K562 (cell line): ENCODE measurements at regions not wholly inside any gene's neighbourhood (a gene's known extent, or its start where the extent isn't known, plus 50 kb on each side); places are given as distances from the start of the nearest gene placed in this dataset.

Source experiments
- ATAC-seq: fragments of 200-7000 bp; cut with Tn5 transposase; 3 replicates; pipeline ENCODE4 v1.9.1; 2020; ENCODE audit warnings: moderate library complexity
- BruUV-seq: library from RNA; stranded (reverse); fragments of 400-500 nt; replicated peaks from 2 replicates; lab custom pipeline; 2021; lab: Mats Ljungman, UMichigan
- CTCF ChIA-PET: fragments of 300-600 bp; formaldehyde crosslinking; extraction: SDS; loops from one replicate; lab custom pipeline; 2021; ENCODE audit warnings: low intra/inter-chr PET ratio; lab: Yijun Ruan, JAX
- POLR2A ChIA-PET: fragments of 300-600, 350-650 bp; sonication (Branson Sonifier 250); formaldehyde crosslinking; extraction: SDS; loops from one replicate; lab custom pipeline; 2021; ENCODE audit warnings: antibody characterized with exemption, inconsistent platforms; lab: Yijun Ruan, JAX
- DNase-seq, 4 experiments: peaks; one replicate each; pipeline versions ENCODE4 v3.0.0 to v3.0.0-alpha.2; 2011 to 2018; ENCODE audit warnings: low spot score in 3 of 4, mixed read lengths in 3 of 4; ENCODE audit errors: extremely low read depth in 1 of 4
- FAIRE-seq: peaks from 2 replicates; lab custom pipeline; 2011; peaks lifted over from hg19 to GRCh38; lab: Jason Lieb, UNC
- H2AFZ ChIP-seq: 2 replicates; pipeline ENCODE4 v1.6.0; 2011; ENCODE audit warnings: low read depth, low read length, control low read depth, inconsistent platforms
- H3K27ac ChIP-seq: fragments of 200-600 bp; 3 replicates; pipeline ENCODE4 v1.8.0; 2011; ENCODE audit warnings: low read depth, mild to moderate bottlenecking, control low read depth, inconsistent platforms, low read length, moderate library complexity, mixed read lengths; ENCODE audit errors: extremely low read depth
- H3K27me3 ChIP-seq, 2 experiments: fragments of 300-600 bp in 1 of 2; 2 replicates in 1 of 2; 3 replicates in 1 of 2; pipeline versions ENCODE4 v1.6.0 to v1.8.0; 2011; ENCODE audit warnings: inconsistent platforms in 2 of 2, low read length in 2 of 2, mild to moderate bottlenecking in 1 of 2, mixed read lengths in 1 of 2, moderate library complexity in 1 of 2; ENCODE audit not compliant: control insufficient read depth in 2 of 2, insufficient read depth in 2 of 2
- H3K36me3 ChIP-seq: fragments of 300-600 bp; 3 replicates; pipeline ENCODE4 v1.8.0; 2011; ENCODE audit warnings: mild to moderate bottlenecking, low read length, inconsistent platforms; ENCODE audit not compliant: control insufficient read depth, insufficient read depth
- H3K4me1 ChIP-seq, 2 experiments: fragments of 200-600 bp in 1 of 2; replicated peaks in 1 of 2; 2 replicates in 1 of 2; 3 replicates in 1 of 2; pipeline versions ENCODE4 v1.5.1 to v1.8.0; 2011; ENCODE audit warnings: inconsistent platforms in 2 of 2, low read length in 2 of 2, mild to moderate bottlenecking in 1 of 2, mixed read lengths in 1 of 2, moderate library complexity in 1 of 2; ENCODE audit not compliant: control insufficient read depth in 2 of 2, insufficient read depth in 2 of 2
- H3K4me2 ChIP-seq: 2 replicates; pipeline ENCODE4 v1.6.1; 2011; ENCODE audit warnings: low read length, control low read depth, inconsistent platforms, mixed read lengths; ENCODE audit not compliant: insufficient read depth
- H3K4me3 ChIP-seq: fragments of 200-600 bp; sonication (generic), shearing (Covaris generic); 2 replicates; pipeline ENCODE4 v1.5.1; 2016; ENCODE audit warnings: control low read depth, inconsistent platforms
- H3K79me2 ChIP-seq: fragments of 200-600 bp; 3 replicates; pipeline ENCODE4 v1.8.0; 2011; ENCODE audit warnings: low read length, inconsistent platforms; ENCODE audit not compliant: control insufficient read depth, insufficient read depth
- H3K9ac ChIP-seq, 2 experiments: 2 replicates each; pipeline versions ENCODE4 v1.6.0 to v1.6.1; 2011; ENCODE audit warnings: low read depth in 2 of 2, low read length in 2 of 2, control low read depth in 1 of 2, inconsistent platforms in 1 of 2, mild to moderate bottlenecking in 1 of 2, mixed read lengths in 1 of 2; ENCODE audit not compliant: insufficient read depth in 1 of 2
- H3K9me1 ChIP-seq: one replicate; pipeline ENCODE4 v1.6.0; 2011; ENCODE audit warnings: inconsistent platforms, mild to moderate bottlenecking, low read length, moderate library complexity; ENCODE audit not compliant: control insufficient read depth, insufficient read depth
- H3K9me3 ChIP-seq: replicated peaks from 2 replicates; pipeline ENCODE4 v1.5.1; 2011; ENCODE audit warnings: low read depth, low read length, inconsistent platforms; ENCODE audit not compliant: control insufficient read depth, insufficient read depth
- H4K20me1 ChIP-seq: replicated peaks from 2 replicates; pipeline ENCODE4 v1.6.1; 2011; ENCODE audit warnings: low read length, inconsistent platforms, mixed read lengths; ENCODE audit not compliant: control insufficient read depth, insufficient read depth
- E2F8 ChIP-seq: fragments of 450-650 bp; IDR thresholded peaks from 2 replicates; pipeline ENCODE4 v1.7.1; 2018; ENCODE audit warnings: mild to moderate bottlenecking, low read depth; ENCODE audit not compliant: partially characterized antibody
- FOXA1 ChIP-seq: fragments of 450-650 bp; IDR thresholded peaks from 2 replicates; pipeline ENCODE4 v1.6.1; 2016; ENCODE audit warnings: mild to moderate bottlenecking, borderline replicate concordance
- HDAC6 ChIP-seq: IDR thresholded peaks from 2 replicates; pipeline ENCODE4 v1.6.1; 2012; ENCODE audit warnings: low read depth, mild to moderate bottlenecking, control low read depth, inconsistent platforms, low read length, moderate library complexity
- KDM2B ChIP-seq: fragments of 250-450 bp; sonication (Bioruptor Pico); IDR thresholded peaks from 2 replicates; pipeline ENCODE4 v1.8.0; 2021; ENCODE audit warnings: mild to moderate bottlenecking, moderate library complexity
- NCOA4 ChIP-seq: fragments of 450-650 bp; IDR thresholded peaks from 2 replicates; pipeline ENCODE4 v1.6.1; 2018; ENCODE audit warnings: mild to moderate bottlenecking; ENCODE audit not compliant: partially characterized antibody
- NR2F6 ChIP-seq: fragments of 450-650 bp; formaldehyde crosslinking; IDR thresholded peaks from 2 replicates; pipeline ENCODE4 v1.4.0; 2020; ENCODE audit warnings: mild to moderate bottlenecking
- PTBP1 ChIP-seq: fragments of 200-400 bp; formaldehyde crosslinking; IDR thresholded peaks from 2 replicates; pipeline ENCODE4 v1.6.1; 2017; ENCODE audit warnings: low read depth, low read length
- RBM25 ChIP-seq: fragments of 200-400 bp; formaldehyde crosslinking; IDR thresholded peaks from 2 replicates; pipeline ENCODE4 v1.6.1; 2018; ENCODE audit warnings: low read length, low read depth, moderate library complexity; ENCODE audit not compliant: severe bottlenecking
- RCOR1 ChIP-seq, 2 experiments: IDR thresholded peaks; 2 replicates each; pipeline ENCODE4 v1.6.1; 2012; ENCODE audit warnings: low read depth in 2 of 2, low read length in 2 of 2, borderline replicate concordance in 1 of 2, improper control_type of control experiment in 1 of 2
- RFX7 ChIP-seq: fragments of 250-450 bp; sonication (Bioruptor Pico); IDR thresholded peaks from 2 replicates; pipeline ENCODE4 v1.5.1; 2021; ENCODE audit warnings: mild to moderate bottlenecking
- TSC22D4 ChIP-seq: fragments of 450-650 bp; IDR thresholded peaks from 2 replicates; pipeline ENCODE4 v1.6.1; 2016; ENCODE audit warnings: missing genetic modification characterization, missing biosample characterization, control low read depth
- ZFP1 ChIP-seq: fragments of 450-650 bp; formaldehyde crosslinking; IDR thresholded peaks from 2 replicates; pipeline ENCODE4 v1.4.0; 2020; ENCODE audit warnings: mild to moderate bottlenecking, mixed read lengths
- ZNF407 ChIP-seq: fragments of 450-650 bp; IDR thresholded peaks from 2 replicates; pipeline ENCODE4 v1.6.1; 2016; ENCODE audit warnings: low read depth
- ZNF41 ChIP-seq: fragments of 250-450 bp; sonication (Bioruptor Pico); conservative IDR thresholded peaks from 2 replicates; pipeline ENCODE4 v1.4.0; 2020; ENCODE audit warnings: mild to moderate bottlenecking
- ZSCAN29 ChIP-seq: fragments of 450-650 bp; IDR thresholded peaks from 2 replicates; pipeline ENCODE4 v1.6.1; 2017
- WGBS: fragments of 100-300 bp; shearing (Covaris generic); methylation state at CpG from one replicate; pipeline ENCODE4 v1.1.6; 2016; ENCODE audit warnings: low coverage, mixed read lengths; ENCODE audit not compliant: insufficient coverage; ENCODE audit errors: missing lambda C conversion rate; 5-methylcytosine and 5-hydroxymethylcytosine counted together
- in situ Hi-C: fragments of 300-500 bp; cut with MboI; formaldehyde crosslinking; loops from 4 replicates; pipeline ENCODE4 v1.15.0; 2018; ENCODE audit warnings: inconsistent platforms, mixed read lengths
- intact Hi-C: fragments of 100-400 bp; cut with micrococcal nuclease; formaldehyde crosslinking; loops from 2 replicates; pipeline ENCODE4 v1.14.2; 2022

GRCh38 chr1:220955116-220955515, 75.9 kb downstream of the HLX start:
- ChIA-PET CTCF (no interaction called here), POLR2A (no interaction called here)
- DNase-seq (no peak), ATAC-seq (no peak), FAIRE-seq (no peak)
- WGBS, result 12% methylated on average over 4 of the region's 4 CpGs
- H3K9me1 ChIP-seq, result no peaks in the 10 kb centered on the region
- H3K4me3 ChIP-seq, result no peak overlapping the region
- H3K4me2 ChIP-seq, result no peak overlapping the region
- in situ Hi-C loops (no loop called here), intact Hi-C loops (no loop called here)
- no TSS peak for BruUV-seq
- no peaks in the 10 kb centered on the region for H3K36me3 ChIP-seq
- H3K27me3 ChIP-seq, result no peaks in the 10 kb centered on the region
- H3K79me2 ChIP-seq, result no peaks in the 10 kb centered on the region
- no peaks in the 10 kb centered on the region for H3K9me3 ChIP-seq
- H3K27ac ChIP-seq, result no peak overlapping the region
- no peaks in the 10 kb centered on the region; a peak in 1 of 5 replicates for H3K4me1 ChIP-seq
- no peak overlapping the region for H2AFZ ChIP-seq
- H3K9ac ChIP-seq, result no peak overlapping the region
- H4K20me1 ChIP-seq, result no peaks in the 10 kb centered on the region
- TF ChIP-seq ZSCAN29 (no peak), E2F8 (no peak), RBM25 (no peak), HDAC6 (no peak), PTBP1 (no peak), ZFP1 (CRISPR knock-in tag) (no peak), RFX7 (no peak), ZNF41 (CRISPR knock-in tag) (no peak), ZNF407 (no peak), KDM2B (no peak), NCOA4 (no peak), RCOR1 (IDR thresholded peaks at IDR 0.05; ENCODE audit: borderline replicate concordance in 1 of 2, low read depth in 2 of 2, low read length in 2 of 2) (no peak), NR2F6 (CRISPR knock-in tag) (no peak), FOXA1 (no peak), TSC22D4 (no peak)
